ENCODE measurements at regions not wholly inside any gene's neighbourhood (a gene's known extent, or its start where the extent isn't known, plus 50 kb on each side); places are given as distances from the start of the nearest gene placed in this dataset.
"Not testable (repeated sequence)": the region's sequence is repeated elsewhere in the genome, so short reads cannot be mapped to it uniquely, and the experiment has no call there.

- H3K4me3 ChIP-seq (replicated peaks in 1 of 2; ENCODE audit: low read depth in 2 of 2, low read length in 2 of 2): no peak overlapping the region
- no peak for TF ChIP-seq CTCF (IDR thresholded peaks at IDR 0.05; ENCODE audit: low read depth, low read length)
- DNase-seq (ENCODE audit: low read depth in 2 of 2): no peak
Measured at GRCh38 chr3:102715030-102715697, 280.3 kb downstream of the ZPLD1 start.

DNA sequence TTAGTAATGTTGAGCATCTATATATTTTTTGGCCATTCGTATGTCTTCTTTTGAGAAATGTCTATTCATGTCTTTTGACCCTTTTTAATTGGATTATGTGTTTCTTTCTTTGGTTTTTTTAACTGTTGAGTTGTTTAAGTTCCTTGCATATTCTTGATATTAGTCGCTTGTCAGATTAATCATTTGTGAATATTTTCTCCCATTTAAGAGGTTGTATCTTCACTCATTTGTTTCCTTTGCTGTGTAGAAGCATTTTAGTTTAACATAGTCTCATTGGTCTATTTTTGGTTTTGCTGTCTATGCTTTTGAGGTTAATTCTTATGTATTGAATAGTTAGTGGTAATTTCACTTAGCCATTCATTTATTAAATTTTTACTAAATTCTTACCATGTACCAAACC lies 283.8 kb downstream of the ZPLD1 start:
- DNase-seq (ENCODE audit: low read depth in 2 of 2): no peak
- H3K4me3 ChIP-seq (replicated peaks in 1 of 2; ENCODE audit: low read depth in 2 of 2, low read length in 2 of 2): no peak overlapping the region
- no peak for TF ChIP-seq CTCF (IDR thresholded peaks at IDR 0.05; ENCODE audit: low read depth, low read length)

GRCh38 chr3:102722317-102722716 lies 287.5 kb downstream of the ZPLD1 start:
- no peak for TF ChIP-seq CTCF (IDR thresholded peaks at IDR 0.05; ENCODE audit: low read depth, low read length)
- H3K4me3 ChIP-seq (replicated peaks in 1 of 2; ENCODE audit: low read depth in 2 of 2, low read length in 2 of 2): no peak overlapping the region
- DNase-seq (ENCODE audit: low read depth in 2 of 2): no peak

- TF ChIP-seq CTCF (IDR thresholded peaks at IDR 0.05; ENCODE audit: low read depth, low read length): no peak
- DNase-seq (ENCODE audit: low read depth in 2 of 2): no peak
- no peak overlapping the region for H3K4me3 ChIP-seq (replicated peaks in 1 of 2; ENCODE audit: low read depth in 2 of 2, low read length in 2 of 2)
Measured at GRCh38 chr3:102727340-102727739, 292.5 kb downstream of the ZPLD1 start.

DNA sequence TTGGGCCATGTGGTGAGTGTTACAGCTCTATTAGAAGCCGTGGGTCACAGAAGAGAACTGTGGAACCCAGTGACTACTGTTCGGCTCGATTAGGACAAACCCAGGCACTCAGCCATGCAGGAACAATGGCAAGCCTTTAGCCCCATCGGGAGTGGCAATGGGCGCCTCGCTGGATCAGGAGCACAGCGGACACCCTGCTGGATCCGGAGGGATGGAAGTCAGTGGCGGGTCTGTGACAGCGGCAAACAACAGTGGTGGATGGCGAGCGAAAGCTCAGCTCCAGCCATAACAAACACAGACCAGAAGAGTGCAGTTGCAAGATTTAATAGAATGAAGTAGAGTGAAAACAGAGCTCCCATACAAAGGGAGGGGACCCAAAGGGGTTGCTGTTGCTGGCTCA lies 297.8 kb downstream of the ZPLD1 start:
- DNase-seq (ENCODE audit: low read depth in 2 of 2); H3K4me3 ChIP-seq (replicated peaks in 1 of 2; ENCODE audit: low read depth in 2 of 2, low read length in 2 of 2): not testable (repeated sequence)

- DNase-seq (ENCODE audit: low read depth in 2 of 2): peak in 1 of 2 donors; percentile 9
- TF ChIP-seq CTCF (IDR thresholded peaks at IDR 0.05; ENCODE audit: low read depth, low read length): no peak
- H3K4me3 ChIP-seq (replicated peaks in 1 of 2; ENCODE audit: low read depth in 2 of 2, low read length in 2 of 2): no peak overlapping the region
Measured at GRCh38 chr3:102733791-102734563, 299.2 kb downstream of the ZPLD1 start.

DNA sequence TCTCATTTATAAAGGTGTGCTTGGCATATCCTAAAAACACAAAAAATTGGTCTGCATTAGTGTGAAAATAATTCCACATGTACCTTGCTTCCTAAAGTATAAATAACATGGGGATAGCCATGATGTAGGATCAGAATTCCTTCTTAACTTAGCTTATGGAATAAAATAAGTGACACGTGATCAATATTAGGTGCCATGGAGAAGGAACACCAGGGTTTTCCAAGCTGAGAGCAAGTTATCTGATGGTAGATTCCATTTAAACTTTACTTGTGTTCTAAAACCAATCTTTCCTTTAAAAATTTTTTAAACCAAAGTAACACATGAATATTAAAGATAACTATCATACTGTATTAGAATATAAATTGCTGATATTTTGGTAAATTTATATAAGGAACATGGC lies 300.5 kb downstream of the ZPLD1 start:
- no peak overlapping the region for H3K4me3 ChIP-seq (replicated peaks in 1 of 2; ENCODE audit: low read depth in 2 of 2, low read length in 2 of 2)
- no peak for DNase-seq (ENCODE audit: low read depth in 2 of 2)

More for the DNA sequence above, 300.5 kb downstream of the ZPLD1 start:
- no peak for TF ChIP-seq CTCF (IDR thresholded peaks at IDR 0.05; ENCODE audit: low read depth, low read length)
